HUDEP-2 (cell line): ENCODE measurements at regions not wholly inside any gene's neighbourhood (a gene's known extent, or its start where the extent isn't known, plus 50 kb on each side); places are given as distances from the start of the nearest gene placed in this dataset.
"Not testable (repeated sequence)": the region's sequence is repeated elsewhere in the genome, so short reads cannot be mapped to it uniquely, and the experiment has no call there.

Source experiments
- DNase-seq, 76 experiments: peaks; one replicate each; lab custom pipeline; 2025; ENCODE audit not compliant: unreplicated experiment in 76 of 76; lab: John Stamatoyannopoulos, UW

GRCh38 chr3:162684260-162684659 is 1187.7 kb downstream of the OTOL1 start:
- no peak for DNase-seq

DNA sequence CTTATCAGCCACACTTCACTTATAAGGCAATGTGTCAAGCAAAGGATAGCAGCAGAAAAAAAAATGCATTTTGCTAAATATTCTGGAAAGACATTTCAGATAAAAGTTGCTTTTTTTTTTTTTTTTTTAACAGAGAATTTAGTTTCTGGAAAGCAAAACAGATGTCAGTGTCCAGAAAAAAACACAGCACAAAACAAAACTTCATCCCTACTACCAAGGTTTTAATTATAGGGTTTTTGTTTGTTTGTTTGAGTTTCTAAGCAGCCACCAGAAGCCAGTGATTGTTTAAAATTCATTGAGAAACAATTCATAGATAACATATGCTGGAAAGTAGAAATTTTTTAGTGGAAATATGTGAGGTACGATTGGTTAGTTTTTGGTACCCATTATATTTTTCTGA is 1202.7 kb downstream of the OTOL1 start:
- no peak for DNase-seq

- no peak for DNase-seq
These were observed 1204.6 kb downstream of the OTOL1 start for GRCh38 chr3:162701211-162701610.

DNA sequence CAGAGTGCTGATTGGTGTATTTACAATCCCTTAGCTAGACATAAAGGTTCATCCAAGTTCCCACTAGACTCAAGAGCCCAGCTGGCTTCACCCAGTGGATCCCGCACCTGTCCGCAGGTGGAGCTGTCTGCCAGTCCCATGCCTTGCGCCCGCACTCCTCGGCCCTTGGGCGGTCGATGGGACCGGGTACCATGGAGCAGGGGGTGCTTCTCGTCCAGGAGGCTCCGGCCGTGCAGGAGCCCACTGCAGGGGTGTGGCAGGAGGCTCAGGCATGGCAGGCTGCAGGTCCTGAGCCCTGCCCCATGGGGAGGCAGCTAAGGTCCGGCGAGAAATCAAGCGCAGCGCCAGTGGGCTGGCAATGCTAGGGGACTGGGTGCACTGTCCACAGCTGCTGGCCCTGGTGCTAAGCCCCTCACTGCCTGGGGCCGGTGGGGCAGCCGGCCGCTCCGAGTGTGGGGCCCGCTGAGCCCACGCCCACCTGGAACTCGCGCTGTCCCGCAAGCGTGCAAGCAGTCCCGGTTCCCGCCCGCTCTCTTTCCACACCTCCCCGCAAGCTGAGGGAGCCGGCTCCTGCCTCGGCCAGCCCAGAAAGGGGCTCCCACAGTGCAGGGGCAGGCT is 1206.3 kb downstream of the OTOL1 start:
- no peak for DNase-seq

DNA sequence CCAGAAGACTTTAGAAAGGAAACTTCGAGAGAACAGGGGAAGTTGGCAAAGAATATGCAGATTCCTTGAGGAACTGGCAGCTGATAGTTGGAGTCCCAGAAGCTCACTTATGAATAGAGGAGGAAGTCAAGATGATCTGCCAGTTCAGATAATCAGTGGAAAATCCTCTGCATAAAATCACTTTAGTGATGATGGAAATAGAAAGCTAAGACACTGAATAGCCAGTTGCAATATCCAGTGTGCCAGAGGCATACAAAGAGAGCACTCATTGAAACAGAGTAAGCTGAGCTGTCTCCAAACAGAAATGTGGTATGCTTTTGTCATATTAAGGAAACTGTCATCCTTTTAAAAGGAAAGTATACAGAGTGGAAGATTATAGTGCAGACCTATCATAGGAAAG is 1207.6 kb downstream of the OTOL1 start:
- no peak for DNase-seq

GRCh38 chr3:162704799-162705385 is 1208.3 kb downstream of the OTOL1 start:
- DNase-seq = no peak

DNA sequence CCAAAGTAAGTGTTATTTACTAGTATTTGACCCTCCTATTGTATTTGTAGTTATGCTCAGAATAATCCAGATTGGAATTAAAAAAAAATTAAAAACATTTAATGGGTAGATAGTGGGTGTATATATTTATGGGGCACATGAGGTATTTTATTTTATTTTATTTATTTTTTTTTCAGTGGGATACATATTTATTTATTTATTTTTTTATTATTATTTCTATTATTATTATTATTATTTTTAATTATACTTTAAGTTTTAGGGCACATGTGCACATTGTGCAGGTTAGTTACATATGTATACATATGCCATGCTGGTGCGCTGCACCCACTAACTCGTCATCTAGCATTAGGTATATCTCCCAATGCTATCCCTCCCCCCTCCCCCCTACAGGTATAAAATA is 1211.8 kb downstream of the OTOL1 start:
- DNase-seq = not testable (repeated sequence)

GRCh38 chr3:162708942-162709706 is 1212.5 kb downstream of the OTOL1 start:
- not testable (repeated sequence) for DNase-seq

DNA sequence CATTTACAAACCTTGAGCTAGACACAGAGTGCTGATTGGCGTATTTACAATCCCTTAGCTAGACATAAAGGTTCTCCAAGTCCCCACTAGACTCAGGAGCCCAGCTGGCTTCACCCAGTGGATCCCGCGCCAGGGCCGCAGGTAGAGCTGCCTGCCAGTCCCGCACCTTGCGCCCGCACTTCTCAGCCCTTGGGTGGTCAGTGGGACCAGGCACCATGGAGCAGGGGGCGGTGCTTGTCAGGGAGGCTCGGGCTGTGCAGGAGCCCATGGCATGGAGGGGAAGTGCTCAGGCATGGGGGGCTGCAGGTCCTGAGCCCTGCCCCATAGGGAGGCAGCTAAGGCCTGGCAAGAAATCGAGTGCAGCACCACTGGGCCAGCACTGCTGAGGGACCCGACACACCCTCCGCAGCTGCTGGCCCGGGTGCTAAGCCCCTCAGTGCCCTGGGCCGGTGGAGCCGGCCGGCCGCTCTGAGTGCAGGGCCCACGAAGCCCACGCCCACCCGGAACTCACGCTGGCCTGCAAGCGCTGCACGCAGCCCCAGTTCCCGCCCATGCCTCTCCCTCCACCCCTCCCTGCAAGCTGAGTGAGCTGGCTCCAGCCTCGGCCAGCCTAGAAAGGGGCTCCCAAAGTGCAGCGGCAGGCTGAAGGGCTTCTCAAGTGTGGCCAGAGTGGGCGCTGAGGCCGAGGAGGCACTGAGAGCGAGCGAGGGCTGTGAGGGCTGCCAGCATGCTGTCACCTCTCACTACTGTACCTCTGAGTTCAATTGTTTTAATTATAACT is 1213.9 kb downstream of the OTOL1 start:
- DNase-seq = no peak

DNA sequence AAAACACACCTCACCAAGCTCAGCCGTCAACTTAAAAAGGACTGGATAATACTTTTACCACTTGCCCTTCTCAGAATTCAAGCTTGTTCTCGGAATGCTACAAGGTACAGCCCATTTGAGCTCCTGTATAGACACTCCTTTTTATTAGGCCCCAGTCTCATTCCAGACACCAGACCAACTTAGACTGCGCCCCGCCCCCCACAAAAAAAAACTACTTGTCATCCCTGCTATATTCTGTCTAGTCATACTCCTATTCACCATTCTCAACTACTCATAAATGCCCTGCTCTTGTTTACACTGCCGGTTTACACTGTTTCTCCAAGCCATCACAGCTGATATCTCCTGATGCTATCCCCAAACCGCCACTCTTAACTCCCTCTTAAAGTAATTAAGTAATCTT is 1220.5 kb downstream of the OTOL1 start:
- DNase-seq = not testable (repeated sequence)

DNA sequence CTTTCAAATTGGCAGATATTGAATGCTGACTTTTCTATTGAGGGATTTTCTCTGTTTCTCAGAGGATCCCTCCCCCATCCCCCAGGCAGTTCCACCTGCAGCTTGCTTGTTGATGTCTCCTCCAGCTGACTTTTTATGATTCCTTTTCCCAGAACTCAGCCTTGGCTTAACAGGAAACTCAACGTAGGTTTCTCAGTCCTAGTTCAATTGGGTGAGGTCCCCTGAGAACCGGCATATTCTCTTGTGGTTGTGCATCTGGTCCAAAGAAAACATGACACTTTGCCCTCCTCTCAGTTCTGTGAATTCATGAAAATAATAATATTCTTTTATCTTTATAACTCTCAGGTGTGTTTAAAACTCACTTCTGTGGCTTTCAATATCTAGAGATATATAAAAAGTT is 1222.1 kb downstream of the OTOL1 start:
- DNase-seq = no peak

- DNase-seq = no peak
These were observed 1223.2 kb downstream of the OTOL1 start for GRCh38 chr3:162719684-162720341.

- no peak for DNase-seq
These were observed 1225.1 kb downstream of the OTOL1 start for GRCh38 chr3:162721736-162722135.

GRCh38 chr3:162722337-162722736 is 1225.7 kb downstream of the OTOL1 start:
- no peak for DNase-seq

DNA sequence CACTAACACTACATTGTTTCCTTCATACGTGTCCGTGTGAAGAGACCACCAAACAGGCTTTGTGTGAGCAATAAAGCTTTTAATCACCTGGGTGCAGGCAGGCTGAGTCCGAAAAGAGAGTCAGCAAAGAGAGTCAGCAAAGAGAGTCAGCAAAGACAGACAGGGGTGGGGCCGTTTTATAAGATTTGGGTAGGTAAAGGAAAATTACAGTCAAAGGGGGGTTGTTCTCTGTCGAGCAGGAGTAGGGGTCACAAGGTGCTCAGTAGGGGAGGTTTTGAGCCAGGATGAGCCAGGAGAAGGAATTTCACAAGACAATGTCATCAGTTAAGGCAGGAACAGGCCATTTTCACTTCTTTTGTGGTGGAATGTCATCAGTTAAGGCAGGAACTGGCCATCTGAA is 1226.2 kb downstream of the OTOL1 start:
- not testable (repeated sequence) for DNase-seq

GRCh38 chr3:162729686-162730085 is 1233.1 kb downstream of the OTOL1 start:
- DNase-seq = no peak

DNA sequence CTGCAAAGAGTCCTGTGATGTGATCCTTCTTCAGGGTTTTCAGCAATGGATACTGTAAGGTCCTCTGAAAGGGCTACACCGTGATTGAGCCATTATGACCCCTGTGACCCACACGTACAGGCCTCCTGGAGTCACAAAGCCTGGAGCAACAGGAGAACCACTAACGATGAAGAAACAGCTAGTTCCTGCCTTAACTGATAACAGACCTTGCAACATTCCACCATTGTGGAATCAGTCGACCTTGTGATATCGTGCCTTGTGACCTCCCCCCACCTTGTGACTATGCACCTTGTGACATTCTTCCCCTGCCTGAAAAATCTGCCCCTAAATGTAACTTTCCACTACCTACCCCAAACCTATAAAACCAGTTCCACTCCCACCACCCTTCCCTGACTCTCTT is 1235.4 kb downstream of the OTOL1 start:
- DNase-seq = not testable (repeated sequence)

DNA sequence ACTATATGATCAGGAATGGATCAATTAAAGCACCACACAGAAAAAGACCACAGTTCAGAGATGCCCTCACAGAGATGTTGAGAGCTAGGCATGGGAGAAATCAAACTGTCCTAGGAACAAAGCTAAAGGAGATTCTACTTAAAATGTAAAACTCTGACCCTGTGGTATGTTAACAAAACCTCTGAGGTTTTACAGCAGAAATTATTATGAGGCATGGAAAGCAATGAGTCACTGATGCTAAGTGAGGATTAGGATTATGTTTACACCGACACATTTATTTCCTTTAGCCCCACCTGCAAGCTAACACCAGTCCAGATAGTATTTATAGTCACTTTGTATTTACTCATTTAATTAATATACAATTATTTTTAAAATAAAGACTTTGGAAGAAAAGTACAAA is 1242.2 kb downstream of the OTOL1 start:
- DNase-seq = no peak

GRCh38 chr3:162740941-162741596 is 1244.5 kb downstream of the OTOL1 start:
- no peak for DNase-seq

DNA sequence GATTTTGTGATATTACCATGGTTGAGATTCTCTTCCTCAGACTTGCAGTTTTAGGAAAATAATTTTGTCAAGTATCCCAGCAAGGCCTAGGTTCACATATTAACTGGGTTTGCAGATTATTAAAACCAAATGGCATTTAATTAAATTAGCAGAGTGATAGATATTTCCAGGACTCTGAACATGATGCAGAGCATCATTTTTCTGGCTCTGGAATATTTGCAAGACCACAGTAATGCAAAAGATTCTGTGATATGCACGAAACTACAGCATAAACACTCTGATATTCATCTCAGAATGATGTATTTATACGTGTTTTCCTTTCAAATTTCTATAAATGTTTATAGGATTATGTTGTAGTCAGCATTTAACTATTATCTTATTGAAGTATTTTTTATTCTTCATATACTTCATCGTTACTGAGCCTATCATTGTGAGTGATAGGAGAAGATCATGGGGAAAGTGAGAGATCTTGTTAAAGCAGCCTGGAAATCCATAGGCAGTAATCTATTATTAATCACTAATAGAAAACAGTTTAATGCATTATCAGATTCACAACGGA is 1245.6 kb downstream of the OTOL1 start:
- no peak for DNase-seq
